GM21447 (cell line): ENCODE measurements at regions not wholly inside any gene's neighbourhood (a gene's known extent, or its start where the extent isn't known, plus 50 kb on each side); places are given as distances from the start of the nearest gene placed in this dataset.

ENCODE experiments used
- ATAC-seq: cut with Tn5 transposase; IDR thresholded peaks from one replicate; pipeline ENCODE4 v1.9.1; 2021; ENCODE audit not compliant: unreplicated experiment

DNA sequence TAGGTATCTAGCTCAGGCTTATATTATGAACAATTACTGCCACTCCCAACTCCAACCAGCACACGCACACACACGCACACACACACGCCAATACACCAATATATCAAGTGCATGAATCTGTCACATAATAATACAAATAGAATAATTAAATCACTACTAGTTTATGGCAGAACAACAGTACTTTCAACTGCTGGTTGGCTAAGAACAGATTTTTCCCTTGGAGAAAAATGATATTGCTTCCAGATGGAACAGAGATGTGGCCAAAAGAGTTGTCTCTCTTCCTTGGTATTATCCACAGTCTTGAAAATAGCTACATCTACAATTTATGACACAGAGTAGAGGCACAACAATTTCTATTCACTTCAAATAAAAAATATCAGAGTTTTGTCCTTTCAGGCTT, 538.3 kb upstream of the FAT3 start:
- no peak for ATAC-seq

DNA sequence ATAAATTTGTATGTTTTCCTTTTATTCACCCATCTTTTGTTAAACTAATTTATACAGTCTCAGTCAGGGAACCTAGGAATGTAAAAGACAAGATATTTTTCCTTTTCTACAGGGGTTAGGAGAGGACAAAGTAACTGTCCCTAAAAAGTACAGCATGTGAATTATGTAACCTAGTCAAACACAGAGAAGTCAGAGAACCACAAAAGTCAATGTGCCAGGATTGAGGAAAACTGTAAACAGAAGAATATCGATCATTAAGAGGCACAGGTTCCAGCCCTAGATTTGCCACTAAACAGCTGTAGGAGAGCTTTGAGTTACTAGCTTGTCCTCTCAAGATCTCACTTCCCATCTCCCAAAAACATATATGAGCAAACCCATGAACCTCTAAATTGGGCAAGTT, 550.9 kb upstream of the FAT3 start:
- ATAC-seq = no peak

DNA sequence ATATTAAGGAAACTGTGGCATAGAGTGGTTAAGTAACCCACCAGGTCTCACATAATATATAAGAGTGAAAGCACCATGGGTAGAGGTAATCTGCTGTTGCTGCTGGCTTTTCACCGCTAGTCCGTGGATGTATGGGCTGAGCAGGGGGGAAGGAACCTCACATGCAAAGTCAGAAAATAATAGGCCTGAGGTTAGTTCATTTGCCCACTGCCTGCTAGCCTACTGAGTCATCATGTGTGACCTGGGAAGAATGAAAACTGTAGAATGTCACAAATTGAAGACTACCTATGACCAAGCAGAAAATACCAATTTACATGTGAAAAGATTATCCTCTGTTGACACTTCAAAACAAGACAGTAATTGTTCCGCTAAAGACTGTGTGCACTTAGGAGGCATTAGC, 560.1 kb upstream of the FAT3 start:
- ATAC-seq = no peak

DNA sequence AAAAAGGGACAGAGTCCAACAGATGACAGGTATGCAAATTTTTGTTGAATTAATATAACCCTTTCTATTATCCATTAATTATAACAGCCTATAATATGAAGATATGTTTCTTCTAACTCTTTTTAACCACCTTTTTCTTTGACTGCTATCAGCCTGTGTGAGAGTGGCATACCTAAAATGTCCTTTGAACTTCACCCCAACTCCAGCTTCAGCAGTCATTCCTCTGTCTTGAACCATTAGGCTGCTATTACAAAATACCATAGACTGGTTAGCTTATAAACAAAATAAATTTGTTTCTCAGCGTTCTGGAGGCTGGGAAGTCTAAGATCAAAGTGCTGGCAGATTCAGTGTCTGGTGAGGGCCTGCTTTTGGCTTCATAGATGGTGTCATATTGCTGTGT, 564.6 kb upstream of the FAT3 start:
- ATAC-seq = no peak

DNA sequence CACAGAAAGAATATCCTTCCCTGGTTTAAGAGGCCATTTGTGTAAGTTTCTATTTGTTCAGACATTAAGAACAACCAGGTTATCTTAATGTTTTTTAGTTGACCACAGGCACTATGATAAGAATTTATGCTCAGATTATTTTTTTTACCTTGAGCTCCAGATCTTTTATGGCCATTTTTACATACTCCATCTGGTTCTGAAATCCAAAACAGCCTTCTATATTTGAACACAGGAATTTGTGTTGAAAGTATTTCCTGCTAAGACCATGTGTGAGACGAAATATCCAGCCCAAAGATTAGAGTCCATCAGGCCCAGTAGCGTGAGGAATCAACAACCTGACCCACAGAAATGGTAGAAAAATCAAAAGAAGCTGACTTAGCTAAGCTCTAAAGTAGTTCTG, 569.9 kb upstream of the FAT3 start:
- ATAC-seq = no peak

DNA sequence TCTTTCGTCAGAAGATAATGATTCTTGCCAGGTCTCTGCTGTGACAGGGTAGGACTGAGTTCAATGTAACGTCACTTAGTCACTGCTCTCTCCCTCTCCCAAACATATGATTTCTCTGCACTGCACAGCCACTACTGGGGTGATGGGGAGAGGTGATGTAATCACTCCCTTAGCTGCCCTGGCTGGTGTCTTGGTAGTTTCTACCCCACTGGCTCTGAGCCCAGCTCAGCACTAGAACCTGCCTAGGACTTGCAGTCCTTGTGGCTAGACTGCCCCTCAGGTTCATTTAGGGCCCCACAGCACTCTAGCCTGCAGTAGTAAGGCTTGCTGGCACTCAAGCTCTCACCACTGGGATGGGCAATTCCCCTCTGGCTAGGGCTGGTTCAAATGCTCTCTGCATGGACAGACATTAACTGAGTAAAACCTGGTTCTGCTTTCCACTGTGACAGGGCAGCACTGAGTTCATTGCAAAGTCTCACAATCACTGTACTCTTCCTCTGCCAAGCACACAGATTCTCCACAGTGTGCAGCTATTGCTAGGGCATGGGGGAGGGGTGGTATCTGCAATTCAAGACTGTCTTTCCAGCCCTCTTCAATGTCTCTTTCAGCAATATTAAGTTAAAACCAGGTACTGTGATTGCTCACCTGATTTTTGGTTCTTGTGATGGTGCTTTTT, 571.4 kb upstream of the FAT3 start:
- no peak for ATAC-seq

DNA sequence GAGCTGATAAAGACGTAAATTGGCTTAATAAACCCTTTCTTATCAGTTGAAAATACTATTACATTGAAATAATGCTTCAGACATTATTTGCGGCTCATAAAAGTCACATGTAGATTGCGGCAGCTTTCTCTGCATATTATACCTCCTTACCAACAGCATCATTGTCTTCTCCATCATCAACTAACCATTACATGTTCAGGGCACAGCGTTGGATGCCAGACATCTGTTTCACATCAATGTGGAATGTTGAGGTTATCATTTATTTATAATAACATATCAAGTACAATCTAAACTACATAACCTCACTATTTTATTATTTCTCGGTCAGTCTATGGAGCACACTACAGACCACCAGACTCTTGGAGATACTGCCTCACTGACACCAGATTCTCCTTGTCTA, 573.8 kb upstream of the FAT3 start:
- no peak for ATAC-seq

DNA sequence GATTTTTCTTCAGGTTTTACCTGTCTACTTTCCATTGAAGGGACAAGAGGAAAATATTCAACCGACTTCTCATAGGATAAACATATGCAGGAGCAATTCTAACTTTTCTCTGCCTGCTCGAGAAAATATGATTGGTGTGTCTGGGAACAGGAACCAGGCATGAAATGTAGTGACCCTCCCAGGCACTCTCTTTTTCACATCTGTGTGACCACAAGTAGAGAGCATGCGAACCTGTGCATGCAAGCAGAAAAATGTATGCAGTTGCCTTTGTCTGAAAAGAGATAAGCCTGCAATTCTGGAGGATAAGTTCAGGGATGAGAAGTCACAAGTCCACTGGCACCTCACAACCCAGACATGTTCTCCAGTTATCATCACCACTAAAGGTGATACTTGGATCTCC, 583.5 kb upstream of the FAT3 start:
- no peak for ATAC-seq

DNA sequence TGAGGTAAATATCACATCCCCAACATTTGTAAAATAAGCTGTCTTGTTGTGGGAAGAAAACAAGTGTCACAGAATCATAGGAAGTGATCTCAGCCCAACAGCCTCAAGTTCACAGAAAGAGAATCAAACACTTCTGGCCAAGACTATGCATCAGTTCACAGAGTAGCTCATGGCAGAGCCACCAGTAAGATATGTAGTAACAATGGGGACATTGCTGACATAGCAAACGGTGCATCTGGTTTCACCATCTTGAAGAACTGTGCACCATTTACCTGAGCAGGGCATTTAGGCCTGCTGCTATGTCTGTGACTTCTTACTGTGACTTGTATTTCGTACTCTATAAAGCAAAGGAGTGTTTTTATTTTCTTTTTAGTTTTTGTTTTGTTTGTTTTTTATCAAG, 585.3 kb upstream of the FAT3 start:
- no peak for ATAC-seq

DNA sequence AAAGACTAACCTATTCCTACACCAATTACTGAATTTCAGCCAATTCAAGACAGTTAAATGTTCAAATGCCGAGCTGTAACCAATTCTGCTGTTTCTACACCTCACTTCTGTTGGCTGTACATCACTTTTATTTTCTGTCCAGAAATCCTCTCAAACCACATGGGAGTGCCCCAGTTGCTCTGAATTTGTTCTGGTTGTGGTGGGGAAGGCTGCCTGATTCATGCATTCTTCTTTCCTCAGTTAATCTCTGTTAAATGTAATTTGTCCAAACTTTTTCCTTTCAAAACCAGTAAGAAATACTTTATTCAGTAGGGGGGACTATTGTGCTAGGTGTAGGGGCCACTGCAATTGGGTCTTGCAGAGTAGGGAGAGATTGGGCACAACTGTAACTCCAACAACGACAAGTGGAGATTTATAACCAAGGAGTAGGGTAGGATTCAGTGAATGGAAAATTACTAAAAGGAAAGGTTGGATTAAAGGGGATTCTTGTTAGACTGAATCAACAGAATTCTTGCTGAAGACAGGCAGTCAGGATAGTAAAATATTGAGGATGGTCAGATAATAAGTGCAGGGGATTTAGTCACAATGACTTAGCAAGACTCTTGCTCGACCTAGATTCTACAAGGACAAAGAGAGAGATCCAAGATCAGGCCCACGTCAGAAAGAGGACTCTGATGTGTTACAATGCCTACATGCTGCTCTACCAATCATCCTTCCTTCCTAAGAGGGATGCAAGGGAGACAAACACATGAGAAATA, 593.5 kb upstream of the FAT3 start:
- no peak for ATAC-seq

DNA sequence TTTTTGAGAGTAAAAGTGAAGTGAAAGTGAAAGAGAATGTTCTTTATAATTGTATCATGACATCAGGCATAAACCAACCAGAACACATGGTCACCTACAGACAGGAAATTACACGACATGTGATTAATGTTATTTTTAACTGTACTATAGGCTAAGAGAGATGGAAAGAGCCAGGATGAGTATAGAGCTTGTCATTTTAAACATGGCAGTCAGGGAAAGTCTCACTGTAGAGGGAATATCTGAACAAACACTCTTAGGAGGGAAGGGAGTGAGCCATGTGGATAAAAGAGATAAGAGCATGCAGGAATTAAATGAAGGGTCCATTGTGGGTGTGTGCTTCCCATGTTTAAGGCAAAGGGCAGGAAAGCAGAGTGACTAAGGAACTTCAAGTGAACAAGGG, 599.1 kb upstream of the FAT3 start:
- no peak for ATAC-seq

DNA sequence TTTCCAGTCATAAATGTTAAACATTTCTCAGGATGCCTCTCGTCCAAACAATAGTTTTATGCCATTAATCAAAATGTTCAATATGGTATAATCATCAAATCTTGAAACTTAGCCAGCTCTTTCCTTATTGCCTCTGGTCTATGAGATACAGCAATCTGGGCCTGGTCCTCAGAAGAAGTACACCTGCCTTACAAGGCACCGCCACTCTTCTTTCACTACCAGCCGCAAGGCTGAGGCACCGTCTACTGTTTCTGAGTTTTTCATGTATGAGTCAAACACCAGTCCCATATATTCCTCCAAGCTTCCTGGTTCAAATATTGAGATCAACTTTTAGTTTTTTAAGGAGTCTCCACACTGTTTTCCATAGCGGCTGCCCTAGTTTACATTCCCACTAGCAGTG, 600.6 kb upstream of the FAT3 start:
- ATAC-seq = no peak

DNA sequence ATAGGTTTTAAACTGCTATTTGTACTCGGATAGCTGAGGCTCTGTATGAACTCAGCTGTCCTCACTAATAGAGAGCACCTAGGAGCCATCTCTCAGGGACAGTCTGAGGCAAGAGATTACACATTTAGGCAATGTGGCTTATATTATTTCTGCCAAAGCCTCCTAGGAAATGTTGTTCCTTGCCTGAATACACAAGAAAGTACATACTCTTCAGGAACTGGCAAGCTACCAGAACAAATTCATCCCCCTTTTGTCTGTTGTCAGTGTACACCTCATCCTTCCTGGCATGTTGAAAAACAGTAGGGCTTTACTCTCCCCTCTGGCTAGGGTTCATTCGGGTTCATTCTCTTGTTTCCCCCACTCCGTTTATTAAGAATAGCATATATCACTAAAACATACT, 615.9 kb upstream of the FAT3 start:
- no peak for ATAC-seq

DNA sequence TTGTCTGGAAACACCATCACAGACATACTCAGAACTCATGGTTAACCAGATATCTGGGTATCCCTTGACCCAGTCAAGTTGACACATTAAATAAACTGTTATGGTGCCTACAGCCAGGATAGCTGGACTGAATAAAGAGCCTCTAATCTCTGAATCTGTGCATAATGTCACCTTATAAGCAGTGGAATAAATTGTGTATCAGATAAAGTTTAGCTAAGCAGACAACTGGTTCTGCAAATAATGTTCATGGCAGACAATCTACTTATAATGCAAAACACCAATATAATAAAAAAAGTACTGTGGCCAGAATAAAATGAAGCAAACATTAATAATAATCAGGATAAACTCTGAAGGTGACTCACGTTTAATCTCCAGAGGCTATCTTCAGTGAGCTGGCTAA, 628.5 kb upstream of the FAT3 start:
- ATAC-seq = no peak

DNA sequence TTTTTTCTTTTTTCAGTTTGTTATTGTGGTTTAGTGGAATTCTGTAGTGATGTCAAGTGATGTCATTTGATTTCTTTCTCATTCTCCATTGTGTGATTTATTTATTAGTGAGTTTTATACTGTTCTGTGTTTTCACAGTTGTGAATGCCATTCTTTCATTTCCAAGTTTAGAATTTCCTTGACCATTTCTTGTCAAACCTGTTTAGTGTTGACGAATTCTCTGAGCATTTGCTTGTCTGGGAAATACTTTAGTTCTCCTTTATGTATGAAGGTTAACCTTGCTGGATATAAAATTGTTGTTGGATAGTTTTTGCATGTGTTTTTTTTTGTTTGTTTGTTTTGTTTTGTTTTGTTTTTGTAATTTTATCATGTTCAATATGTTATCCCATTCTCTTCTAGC, 633.6 kb upstream of the FAT3 start:
- ATAC-seq = no peak

DNA sequence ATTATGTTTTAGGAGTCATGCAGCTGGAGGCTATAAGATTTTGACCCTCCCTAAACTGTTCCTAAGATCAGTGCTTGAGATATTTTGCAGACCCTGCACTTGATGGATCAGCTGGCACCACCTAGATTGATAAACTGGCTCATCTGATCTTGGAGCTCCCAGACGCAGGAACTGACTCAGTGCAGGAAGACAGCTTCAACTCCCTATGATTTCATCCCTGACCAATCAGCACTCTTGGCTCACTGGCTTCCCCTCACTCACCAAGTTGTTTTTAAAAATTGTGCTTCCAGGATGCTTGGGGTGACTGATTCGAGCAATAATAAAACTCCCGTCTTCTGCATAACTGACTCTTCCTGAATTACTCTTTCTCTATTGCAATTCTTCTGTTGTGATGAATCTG, 637.5 kb upstream of the FAT3 start:
- no peak for ATAC-seq

DNA sequence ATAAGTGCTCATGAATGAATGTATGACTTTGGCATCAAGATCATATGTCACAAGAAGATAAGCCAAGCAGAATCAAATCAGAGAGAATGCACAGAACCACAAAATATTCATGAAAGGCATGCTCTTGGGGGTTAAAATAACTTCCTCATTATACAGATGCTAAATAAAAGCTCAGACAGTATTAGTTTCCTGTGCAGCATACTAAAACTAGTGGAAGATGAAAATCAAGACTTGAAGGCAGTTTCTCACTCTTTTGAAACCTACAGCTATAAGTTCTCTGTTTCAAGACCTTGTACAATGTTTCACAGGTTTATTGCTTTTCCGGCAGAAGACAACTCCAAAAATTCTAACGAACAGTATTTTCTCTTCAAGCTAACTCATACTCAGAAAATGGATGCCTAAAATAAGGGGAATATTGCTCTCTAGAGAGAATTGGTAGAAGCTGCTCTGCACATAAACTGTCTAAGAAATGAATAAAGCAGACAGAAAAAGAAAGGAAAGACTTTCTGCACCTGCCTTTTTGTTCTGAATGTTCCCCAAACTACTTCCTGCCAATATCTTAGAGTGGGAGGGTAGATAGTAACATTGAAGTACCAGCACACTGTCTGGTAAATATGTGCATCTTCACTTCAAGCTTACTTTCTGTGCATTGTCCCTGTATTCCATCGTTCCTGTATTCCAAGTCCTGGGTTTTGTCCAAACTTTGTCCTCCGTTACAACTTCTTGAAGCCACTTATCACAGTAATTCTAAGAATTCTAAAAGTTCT, 639.4 kb upstream of the FAT3 start:
- ATAC-seq = no peak

DNA sequence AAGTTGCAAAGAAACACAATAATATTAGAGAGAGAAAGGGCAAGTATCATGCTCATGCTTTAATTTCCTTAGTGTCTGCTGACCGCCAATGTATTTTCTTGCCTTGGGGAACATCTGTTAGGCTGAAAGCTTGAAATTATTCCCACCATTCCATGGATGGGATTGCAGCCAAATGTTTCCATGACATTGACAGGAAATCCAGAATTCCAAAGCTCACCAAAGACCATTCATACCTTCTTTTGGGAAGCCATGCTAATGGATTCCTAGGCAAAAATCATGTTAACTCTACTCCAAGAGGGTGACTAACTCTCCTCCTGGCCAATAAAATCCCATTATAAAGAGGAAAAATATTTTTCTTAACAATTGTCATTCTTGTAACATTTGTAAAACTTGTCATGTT, 661.4 kb upstream of the FAT3 start:
- no peak for ATAC-seq

DNA sequence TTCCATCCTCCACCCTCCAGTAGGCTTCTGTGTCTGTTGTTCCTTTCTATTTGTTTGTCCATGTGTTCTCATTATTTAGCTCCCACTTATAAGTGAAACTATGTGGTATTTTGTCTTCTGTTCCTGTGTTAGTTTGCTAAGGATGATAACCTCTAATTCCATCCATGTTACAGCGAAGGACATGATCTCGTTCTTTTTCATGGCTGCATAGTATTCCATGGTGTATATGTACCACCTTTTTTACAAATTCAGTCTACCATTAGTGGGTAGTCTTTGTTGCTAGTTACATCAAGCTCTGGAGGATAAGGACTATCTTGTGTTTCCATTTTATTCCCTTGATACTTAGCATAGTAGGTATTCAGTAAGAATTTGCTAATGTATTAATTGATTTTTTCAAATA, 664.2 kb upstream of the FAT3 start:
- ATAC-seq = no peak

DNA sequence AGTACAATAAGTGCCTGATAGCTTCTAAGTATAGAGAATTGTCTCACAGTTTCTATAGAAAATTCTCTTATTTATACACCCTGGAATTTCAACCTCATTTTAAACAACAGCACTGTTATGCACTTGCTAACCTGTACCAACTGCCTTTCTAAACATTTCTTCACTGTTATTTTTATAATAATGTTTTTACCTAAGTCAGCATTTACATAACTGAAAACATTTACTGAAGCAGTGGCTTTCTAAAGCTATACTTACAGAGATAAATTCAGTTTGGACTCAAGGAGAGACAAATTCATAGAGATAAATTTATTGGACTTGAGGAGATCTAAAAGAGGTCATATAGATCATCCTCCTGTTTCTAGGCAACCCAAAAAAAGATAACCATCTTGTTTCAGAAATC, 686.6 kb upstream of the FAT3 start:
- ATAC-seq = no peak

DNA sequence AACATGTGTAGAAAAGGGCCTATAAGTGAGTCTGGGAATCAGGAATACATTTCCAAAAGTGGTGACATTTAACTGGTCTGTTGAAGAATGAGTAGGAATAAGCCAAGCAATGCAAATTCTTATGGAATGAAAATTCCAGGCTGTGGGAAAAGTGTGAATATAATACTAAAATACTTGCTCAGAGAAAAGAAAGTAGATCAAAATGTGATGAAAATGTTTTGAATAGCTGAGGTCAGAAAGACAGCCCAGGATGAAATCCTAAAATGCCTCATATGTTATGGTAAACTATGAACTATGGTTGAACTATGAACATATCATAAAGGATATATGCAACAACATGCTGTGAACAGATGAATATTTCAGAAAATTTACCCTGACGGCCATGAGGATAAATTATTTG, 688.3 kb upstream of the FAT3 start:
- no peak for ATAC-seq

DNA sequence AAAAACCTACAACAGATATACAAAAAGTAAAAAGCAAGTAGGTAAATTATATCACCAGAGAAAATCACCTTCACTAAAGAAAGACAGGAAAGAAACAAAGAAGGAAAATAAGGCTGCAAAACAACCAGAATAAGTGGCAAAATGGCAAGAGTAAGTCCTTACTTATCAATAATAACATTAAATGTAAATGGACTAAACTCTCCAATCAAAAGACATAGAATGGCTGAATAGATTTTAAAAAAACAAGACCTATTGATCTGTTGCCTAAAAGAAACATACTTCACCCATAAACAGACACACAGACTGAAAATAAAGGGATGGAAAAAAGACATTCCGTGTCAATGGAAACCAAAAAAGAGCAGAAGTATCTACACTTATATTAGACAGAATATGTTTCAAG, 695.7 kb upstream of the FAT3 start:
- ATAC-seq = no peak
